Progenitor cell of endocrine pancreas (in vitro differentiated cells): ENCODE measurements at regions not wholly inside any gene's neighbourhood (a gene's known extent, or its start where the extent isn't known, plus 50 kb on each side); places are given as distances from the start of the nearest gene placed in this dataset.

Source experiments
- DNase-seq: peaks from one replicate; pipeline ENCODE4 v3.0.0; 2021; ENCODE audit warnings: low spot score; ENCODE audit not compliant: unreplicated experiment
- H3K27ac Mint-ChIP-seq: 2 replicates; pipeline ENCODE4 v1.8.0; 2021; ENCODE audit warnings: mild to moderate bottlenecking, moderate library complexity, mixed read lengths
- H3K27me3 Mint-ChIP-seq: 2 replicates; pipeline ENCODE4 v1.8.0; 2021; ENCODE audit warnings: mixed read lengths
- H3K36me3 Mint-ChIP-seq: 2 replicates; pipeline ENCODE4 v1.8.0; 2022; ENCODE audit warnings: mixed read lengths; ENCODE audit not compliant: insufficient read depth
- H3K4me1 Mint-ChIP-seq: 2 replicates; pipeline ENCODE4 v1.8.0; 2021; ENCODE audit warnings: low read depth, mixed read lengths
- H3K4me3 Mint-ChIP-seq: 2 replicates; pipeline ENCODE4 v1.8.0; 2021; ENCODE audit warnings: low read depth, mild to moderate bottlenecking, moderate library complexity, mixed read lengths
- H3K9me3 Mint-ChIP-seq: 2 replicates; pipeline ENCODE4 v1.8.0; 2021; ENCODE audit warnings: low read depth, mixed read lengths
- TF ChIP-seq, protein P1 (sequence below): fragments of 200-600 bp; sonication (generic); IDR thresholded peaks from one replicate; pipeline ENCODE4 v1.5.0; 2021; ENCODE audit warnings: antibody characterized with exemption, mild to moderate bottlenecking; ENCODE audit not compliant: unreplicated experiment

DNA sequence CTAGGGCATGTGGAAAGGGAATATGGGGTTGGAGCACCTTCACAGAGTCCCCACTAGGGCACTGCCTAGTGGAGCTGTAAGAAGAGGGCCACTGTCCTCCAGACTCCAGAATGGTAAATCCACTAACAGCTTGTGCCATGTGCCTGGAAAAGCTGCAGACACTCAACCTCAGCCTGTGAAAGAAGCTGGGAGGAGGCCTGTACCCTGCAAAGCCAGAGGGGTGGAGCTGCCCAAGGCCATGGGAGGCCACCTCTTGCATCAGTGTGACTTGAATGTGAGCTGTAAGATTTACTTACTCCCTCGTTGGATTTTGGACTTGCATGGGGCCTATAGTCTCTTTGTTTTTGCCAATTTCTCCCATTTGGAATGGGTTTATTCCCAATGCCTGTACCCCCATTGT is 705.2 kb upstream of the ROBO1 start:
- DNase-seq = no peak
- TF ChIP-seq, protein P1, sequence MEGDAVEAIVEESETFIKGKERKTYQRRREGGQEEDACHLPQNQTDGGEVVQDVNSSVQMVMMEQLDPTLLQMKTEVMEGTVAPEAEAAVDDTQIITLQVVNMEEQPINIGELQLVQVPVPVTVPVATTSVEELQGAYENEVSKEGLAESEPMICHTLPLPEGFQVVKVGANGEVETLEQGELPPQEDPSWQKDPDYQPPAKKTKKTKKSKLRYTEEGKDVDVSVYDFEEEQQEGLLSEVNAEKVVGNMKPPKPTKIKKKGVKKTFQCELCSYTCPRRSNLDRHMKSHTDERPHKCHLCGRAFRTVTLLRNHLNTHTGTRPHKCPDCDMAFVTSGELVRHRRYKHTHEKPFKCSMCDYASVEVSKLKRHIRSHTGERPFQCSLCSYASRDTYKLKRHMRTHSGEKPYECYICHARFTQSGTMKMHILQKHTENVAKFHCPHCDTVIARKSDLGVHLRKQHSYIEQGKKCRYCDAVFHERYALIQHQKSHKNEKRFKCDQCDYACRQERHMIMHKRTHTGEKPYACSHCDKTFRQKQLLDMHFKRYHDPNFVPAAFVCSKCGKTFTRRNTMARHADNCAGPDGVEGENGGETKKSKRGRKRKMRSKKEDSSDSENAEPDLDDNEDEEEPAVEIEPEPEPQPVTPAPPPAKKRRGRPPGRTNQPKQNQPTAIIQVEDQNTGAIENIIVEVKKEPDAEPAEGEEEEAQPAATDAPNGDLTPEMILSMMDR = no peak
- Mint-ChIP-seq H3K27me3 (no peaks in the 10 kb centered on the region), H3K27ac (no peak overlapping the region), H3K36me3 (no peaks in the 10 kb centered on the region), H3K4me1 (no peaks in the 10 kb centered on the region), H3K9me3 (no peaks in the 10 kb centered on the region), H3K4me3 (no peak overlapping the region)

DNA sequence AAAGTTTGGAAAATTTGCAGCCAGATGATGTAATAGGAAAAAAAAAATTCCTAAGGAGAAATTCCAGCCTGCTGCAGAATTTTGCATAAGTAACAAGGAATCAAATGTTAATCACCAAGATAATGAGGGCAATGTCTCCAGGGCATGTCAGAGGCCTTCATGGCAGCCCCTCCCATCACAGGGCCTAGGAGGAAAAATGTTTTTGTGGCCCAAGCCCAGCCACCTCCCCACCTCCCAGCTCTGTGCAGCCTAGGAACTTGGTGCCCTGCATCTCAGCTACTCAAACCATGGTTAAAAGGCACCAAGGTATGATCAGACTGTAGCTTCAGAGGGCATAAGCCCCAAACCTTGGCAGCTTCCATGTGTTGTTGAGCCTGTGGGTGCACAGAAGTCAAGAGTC is 704.7 kb upstream of the ROBO1 start:
- H3K9me3 Mint-ChIP-seq = no peaks in the 10 kb centered on the region

DNA sequence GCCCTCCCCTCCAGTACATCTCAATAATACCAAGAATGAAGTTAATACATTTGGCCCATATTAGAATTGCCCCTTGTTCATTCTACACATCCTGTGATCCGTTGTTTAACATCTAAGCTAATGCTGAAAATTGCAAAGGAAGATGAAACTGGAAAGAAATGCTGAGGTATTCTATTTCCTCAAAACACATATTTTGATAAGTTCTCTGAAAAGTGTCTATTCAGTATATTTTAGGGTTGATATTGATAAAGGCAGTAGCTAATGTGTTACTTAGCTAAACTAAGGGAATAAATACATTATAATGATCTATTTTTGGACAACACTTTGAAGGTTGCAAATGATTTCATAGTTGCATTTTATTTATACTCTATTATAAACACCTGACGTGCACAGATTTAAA is 702.6 kb upstream of the ROBO1 start:
- Mint-ChIP-seq H3K36me3 (no peaks in the 10 kb centered on the region), H3K4me3 (no peak overlapping the region), H3K9me3 (peaks cover 7% of the 10 kb centered on the region), H3K27ac (no peak overlapping the region), H3K27me3 (no peaks in the 10 kb centered on the region), H3K4me1 (no peaks in the 10 kb centered on the region)
- no peak for DNase-seq
- TF ChIP-seq, protein P1 = no peak

More for the DNA sequence above, 704.7 kb upstream of the ROBO1 start:
- DNase-seq = no peak
- H3K36me3 Mint-ChIP-seq = no peaks in the 10 kb centered on the region
- TF ChIP-seq, protein P1 = no peak
- no peak overlapping the region for H3K4me3 Mint-ChIP-seq
- no peaks in the 10 kb centered on the region for H3K27me3 Mint-ChIP-seq
- H3K27ac Mint-ChIP-seq = no peak overlapping the region
- no peaks in the 10 kb centered on the region for H3K4me1 Mint-ChIP-seq

DNA sequence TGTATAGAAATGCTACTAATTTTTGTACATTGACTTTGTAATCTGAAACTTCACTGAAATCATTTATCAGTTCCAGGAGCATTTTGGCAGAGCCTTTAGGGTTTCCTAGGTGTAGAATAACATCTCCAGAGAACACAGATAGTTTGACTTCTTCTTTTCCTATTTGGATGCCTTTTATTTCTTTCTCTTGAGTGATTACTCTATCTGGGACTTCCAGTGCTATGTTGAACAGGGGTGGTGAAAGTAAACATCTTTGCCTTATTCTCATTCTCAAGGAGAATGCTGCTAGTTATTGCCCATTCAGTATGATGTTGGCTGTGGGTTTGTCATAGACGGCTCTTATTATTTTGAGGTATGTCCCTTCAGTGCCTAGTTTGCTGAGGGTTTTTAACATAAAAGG is 697.9 kb upstream of the ROBO1 start:
- no peak overlapping the region for H3K27ac Mint-ChIP-seq
- DNase-seq = no peak
- no peaks in the 10 kb centered on the region for H3K27me3 Mint-ChIP-seq
- no peak overlapping the region for H3K4me3 Mint-ChIP-seq
- peaks cover 7% of the 10 kb centered on the region for H3K9me3 Mint-ChIP-seq
- TF ChIP-seq, protein P1 = no peak
- H3K36me3 Mint-ChIP-seq = no peaks in the 10 kb centered on the region
- no peaks in the 10 kb centered on the region for H3K4me1 Mint-ChIP-seq

DNA sequence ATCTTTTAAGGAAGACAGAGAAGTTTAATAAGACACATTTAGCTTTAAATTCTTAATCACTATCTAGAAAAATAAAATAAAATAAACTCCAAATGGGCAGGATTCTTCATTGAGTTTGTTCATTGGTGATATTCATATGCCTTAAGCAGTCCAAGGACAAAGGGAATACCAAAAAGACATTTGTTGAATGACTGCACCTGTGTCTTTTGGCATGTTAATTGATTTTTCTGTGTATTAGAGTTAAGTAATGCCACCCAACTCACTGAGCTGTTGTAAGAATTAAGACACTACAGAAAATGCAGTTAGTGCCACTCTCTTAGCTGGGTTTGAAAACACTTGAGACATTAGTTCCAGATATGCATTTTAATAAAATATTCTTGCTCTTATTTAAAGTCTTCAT is 683.6 kb upstream of the ROBO1 start:
- Mint-ChIP-seq H3K36me3 (no peaks in the 10 kb centered on the region), H3K27me3 (no peaks in the 10 kb centered on the region), H3K9me3 (no peaks in the 10 kb centered on the region), H3K4me1 (no peaks in the 10 kb centered on the region), H3K27ac (no peak overlapping the region), H3K4me3 (no peak overlapping the region)
- TF ChIP-seq, protein P1 = no peak
- DNase-seq = no peak
